Hematopoietic multipotent progenitor cell (in vitro differentiated cells): ENCODE measurements at regions not wholly inside any gene's neighbourhood (a gene's known extent, or its start where the extent isn't known, plus 50 kb on each side); places are given as distances from the start of the nearest gene placed in this dataset. TPM values are rescaled to one million over a fixed set of nuclear protein-coding genes. Genes with fewer than 3 reads are reported as not detected.
"Not testable (repeated sequence)": the region's sequence is repeated elsewhere in the genome, so short reads cannot be mapped to it uniquely, and the experiment has no call there.

Experiments
- DNase-seq, 3 donors: peaks; one replicate each; pipeline ENCODE4 v3.0.0-alpha.2; 2011 to 2015; ENCODE audit warnings: low read depth in 2 of 3, low spot score in 2 of 3
- small RNA-seq: library from RNA; depleted of rRNA; stranded (forward); fragments of <200 nt; gene quantifications from one replicate; pipeline ENCODE3, GENCODE V24; 2012

DNA sequence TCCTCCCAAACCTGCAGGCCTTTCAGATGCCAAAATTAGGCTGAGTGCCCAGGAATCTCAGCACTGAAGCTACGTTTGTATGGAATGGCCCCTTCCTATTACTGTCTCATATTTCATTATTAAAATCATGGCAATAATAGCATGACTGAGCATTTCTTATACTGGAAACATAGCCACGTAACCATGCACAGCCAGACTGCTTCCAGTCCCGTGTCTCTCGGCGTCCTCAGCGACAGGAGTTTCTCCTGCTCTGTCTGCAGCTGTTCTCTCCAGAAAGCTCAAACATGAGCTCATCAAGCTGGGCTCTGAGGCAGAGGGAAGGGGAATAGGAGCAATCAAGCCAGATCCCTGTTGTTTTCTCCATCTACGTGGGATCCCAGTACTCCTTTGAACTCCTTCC lies 104.0 kb downstream of the CDC7 start:
- DNase-seq, result no peak

DNA sequence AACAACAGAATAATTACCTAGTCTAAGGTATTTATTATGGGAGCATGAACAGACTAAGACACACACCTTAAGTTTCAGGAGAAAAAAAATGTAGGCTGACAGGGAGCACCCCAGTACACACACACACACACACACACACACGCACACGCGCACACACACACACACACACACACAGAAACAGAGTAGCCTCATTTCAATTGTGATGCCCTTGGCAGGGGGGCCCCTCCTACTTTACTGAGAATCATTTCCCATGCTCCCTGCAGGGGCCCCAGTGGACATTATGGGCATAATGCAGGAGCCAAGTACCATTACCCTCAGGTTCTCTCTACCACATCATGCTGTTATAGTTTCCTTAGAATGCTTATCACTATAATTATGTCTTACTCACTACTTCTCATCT lies 104.9 kb downstream of the CDC7 start:
- DNase-seq, result no peak

DNA sequence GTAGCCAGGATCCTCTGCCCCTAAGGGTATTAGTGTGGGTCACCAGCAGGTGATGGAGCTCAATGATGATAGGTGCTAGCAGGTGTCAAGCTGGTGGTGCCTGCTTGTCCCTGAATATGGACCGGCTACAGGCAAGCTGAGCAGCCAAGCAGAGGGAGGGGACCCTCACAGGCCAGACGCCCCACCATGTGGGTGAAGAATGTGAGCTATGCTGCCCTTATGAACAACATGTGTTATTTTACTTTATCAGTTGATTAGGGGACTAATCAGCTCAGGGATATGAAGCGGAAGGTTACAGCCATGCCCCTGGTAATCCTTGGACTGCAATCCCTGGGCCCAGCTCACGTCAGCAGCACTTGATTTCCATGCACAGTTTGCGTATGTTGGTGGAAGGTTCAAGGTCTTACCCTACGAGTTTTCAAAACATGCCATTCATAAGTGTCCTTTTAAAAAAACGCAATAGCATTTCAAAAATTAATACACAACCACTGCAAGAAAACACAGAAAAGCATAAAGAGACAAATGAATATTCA lies 106.0 kb downstream of the CDC7 start:
- DNase-seq, result no peak

DNA sequence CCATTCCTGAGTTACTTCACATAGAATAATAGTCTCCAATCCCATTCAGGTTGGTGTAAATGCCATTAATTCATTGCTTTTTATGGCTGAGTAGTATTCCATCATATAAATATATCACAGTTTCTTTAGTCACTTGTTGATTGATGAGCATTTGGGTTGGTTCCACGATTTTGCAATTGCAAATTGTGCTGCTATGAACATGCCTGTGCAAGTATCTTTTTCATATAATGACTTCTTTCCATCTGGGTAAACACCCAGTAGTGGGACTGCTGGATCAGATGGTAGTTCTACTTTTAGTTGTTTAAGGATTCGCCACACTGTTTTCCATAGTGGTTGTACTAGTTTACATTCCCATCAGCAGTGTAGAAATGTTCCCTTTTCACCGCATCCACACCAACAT lies 107.0 kb downstream of the CDC7 start:
- DNase-seq, result not testable (repeated sequence)

DNA sequence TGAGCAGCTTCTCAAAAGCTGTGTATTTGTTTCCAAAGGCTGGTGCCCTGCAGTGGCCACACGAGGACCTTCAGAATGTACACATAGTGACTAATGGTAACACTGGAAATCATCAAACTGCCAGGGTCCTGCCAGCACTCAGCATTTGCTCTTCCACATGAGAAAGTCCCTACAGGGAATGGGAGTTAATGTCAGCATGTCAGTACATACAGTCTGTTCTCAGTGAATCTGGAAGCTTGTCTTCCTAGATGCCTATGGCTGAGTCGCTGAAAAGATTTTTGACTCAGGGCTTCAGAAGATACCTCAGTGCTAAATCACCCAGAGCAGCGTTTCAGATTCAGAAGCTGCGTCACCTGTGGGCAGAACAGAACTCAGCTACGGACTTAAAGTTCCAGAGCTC lies 108.2 kb downstream of the CDC7 start:
- DNase-seq, result no peak

DNA sequence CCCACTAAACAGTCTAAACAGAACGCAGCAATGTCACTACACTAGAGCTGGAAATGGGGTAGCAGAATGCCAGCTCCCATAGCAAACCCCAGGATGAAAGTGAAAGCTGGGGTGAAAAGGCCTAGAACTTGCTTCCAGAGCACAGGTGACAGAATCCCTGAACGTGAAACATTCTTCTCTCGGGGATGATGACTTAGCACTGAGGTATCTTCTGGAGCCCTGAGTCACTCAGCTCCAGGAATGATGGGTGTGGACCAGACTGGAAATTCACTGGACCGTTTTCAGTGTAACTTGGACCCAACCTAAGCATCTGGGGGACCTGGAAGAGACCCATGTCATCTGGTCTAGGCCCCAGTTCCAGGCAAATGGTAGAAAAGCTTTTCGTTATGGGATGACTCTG lies 108.9 kb downstream of the CDC7 start:
- no peak for DNase-seq

DNA sequence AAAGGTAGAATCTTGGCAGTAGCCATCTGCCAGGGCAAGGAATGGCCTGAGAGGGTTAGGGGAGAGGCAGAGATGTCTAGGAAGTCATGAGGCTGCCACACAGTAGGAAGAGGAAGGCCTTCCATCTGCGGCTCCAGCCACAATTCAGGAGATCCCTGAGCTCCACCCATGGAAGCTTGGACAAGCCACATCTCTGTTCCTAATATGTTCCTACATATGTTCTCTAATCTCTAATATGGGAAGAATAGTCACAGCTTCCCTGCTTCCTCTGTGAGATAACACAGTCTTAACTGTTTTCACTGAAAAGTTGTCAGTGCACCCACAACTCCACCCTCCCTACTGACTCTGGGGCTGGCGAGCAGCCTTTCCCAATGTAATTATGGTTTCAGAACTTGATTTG lies 109.5 kb downstream of the CDC7 start:
- DNase-seq, result no peak

DNA sequence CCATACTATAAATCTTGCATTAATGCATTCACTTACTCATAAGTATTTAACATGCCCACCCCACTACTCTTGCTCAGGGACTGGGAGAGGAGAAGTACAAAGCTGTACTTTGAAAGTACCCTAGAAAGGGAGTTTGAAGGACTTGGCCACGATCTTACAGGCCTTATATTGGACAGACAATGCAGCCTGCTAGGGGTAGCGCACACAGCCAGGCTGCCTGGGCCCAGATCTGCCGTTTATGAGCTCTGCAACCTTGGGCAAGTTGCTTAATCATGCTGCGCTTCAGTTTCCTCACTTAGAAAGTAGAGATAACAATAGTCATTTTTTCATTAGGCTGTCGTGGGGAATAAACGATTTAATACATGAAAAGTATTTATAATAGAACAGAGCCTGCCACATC lies 110.1 kb downstream of the CDC7 start:
- DNase-seq, result no peak

DNA sequence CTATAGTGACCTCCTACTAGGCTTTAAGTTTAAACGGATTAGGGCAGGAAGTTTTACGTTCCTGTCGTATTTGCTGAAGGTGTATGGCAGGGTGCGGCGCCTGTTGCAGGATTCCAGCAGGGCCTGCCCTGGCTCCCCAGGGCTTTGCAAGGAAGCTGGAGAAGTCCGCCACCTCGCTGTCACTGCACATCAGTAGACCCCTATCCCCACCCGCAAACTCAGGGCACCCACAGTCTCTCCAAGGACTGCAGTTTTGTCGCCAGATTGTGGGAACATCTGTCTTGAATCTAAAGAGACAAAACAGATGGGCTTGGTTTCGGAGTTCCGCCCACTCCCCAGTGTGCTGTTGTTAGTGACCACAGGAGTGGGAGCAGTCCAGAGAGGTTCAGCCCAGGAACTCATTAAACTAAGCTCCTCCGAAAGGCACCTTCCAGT lies 110.8 kb downstream of the CDC7 start:
- DNase-seq, result no peak

DNA sequence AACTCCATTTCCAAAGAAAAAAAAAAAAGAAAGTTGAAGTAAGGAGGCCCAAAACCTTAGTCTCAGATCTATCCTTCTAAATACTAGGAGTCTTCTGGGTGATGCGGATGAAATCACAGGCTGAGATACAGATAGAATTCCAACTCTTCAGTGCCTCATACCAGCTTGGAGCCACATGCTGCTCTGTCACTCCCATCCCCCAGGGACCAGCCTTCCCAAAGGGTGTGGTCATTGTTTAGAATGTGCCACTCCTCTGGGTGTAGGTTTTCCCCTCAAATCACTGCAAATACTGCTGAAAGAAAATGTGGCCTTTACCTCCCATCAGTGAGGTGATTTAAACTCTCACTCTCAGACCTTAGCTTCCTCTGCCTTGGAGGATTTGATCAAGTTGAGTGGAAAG lies 112.9 kb downstream of the CDC7 start:
- no peak for DNase-seq

DNA sequence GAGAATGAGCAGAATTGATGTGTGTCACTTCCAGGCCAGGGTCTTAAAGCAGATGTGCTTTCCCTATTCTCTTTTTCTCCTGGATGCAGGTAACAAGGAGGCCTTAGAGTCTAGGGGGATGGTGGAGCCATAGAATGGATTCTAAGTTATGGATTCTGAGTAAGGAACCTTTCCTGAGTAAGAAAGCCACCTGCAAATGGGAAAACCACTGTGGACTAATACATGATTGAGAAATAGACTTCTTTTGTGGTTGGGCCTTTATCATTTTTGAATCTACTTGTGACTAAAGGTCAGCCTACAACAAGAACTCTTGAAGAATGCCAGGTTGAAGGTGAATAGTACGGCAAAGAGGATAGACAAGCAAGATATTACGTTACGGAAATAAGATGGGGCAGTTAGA lies 116.1 kb downstream of the CDC7 start:
- DNase-seq, result no peak

DNA sequence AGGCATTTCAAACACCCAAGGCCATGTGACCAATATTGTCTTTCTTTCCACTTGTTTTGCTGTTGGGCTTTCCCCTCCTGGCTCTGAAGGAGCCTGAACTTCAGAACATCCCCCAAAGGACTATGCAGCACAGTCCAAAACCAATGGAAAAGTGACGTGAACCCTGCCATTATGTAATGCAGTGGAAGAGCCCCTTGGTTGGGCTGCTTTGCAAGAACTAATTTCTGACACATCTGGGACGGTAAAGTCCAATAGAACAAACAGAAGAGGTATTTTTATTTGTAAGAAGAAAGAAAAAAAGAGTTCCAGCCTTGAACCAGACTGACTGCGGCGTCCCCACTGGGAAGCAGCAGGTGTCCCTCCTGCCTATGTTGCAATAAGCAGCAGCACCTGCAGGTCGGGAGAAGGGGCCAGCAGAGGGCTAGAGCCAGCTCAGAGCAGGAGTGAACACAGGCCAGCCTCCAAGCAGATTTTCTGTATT lies 116.7 kb downstream of the CDC7 start:
- peak in 2 of 3 donors; percentile 9 to 11 for DNase-seq

DNA sequence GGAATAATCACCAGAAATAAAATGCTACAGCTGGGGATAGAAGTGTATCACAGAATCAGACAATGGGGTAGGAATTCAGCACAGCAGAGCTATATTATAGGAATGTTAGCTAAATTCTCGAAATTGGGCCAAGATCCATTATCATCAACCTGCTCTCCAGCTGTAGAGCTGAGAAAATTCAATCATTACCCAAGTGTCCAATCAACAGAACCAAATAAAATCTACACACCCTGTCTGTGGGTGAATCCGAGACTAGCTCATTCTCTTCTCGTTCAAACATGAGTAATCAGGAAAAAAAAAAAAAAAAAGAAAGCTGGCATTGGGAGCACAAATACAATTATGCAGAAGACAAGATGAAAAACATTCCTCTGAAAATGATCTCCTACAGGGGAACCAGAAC lies 119.2 kb downstream of the CDC7 start:
- no peak for DNase-seq

DNA sequence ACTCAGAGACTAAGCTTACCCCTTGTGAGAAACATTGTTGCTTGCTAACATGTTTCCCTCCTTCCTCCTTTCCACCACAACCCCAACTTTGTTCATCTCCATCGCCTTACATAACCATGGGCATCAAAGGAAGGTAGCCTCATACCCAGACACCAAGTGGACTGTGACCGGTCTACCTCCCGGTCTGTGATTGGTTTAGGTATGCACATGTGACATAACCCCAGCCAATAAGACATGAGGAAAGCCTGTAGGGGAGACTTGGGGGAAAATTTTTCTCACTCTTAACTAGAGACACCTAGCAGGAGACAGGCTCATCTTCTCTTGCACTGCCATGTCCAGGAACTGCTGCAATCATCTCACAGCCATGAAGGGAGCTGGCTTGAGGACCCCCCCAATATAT lies 120.7 kb downstream of the CDC7 start:
- DNase-seq, result no peak

DNA sequence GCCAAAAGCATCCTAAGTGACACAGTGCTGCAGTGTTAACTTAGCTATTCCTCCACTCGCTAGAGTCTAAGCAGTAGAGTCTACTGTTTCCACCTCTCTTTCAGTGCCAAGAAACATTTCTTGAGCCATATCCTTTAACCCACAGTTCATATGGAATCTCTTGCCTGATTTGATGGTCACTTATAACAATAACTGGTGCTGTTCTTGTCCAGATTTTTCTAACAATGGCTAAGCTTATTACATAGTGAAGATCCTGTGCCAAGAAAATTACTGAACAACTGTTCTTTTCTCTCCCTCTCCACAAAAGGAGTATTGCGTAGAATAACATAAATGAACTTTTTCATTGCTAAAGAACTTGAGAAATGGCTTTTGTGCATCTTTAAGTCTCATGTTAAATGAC lies 121.3 kb downstream of the CDC7 start:
- DNase-seq, result no peak

DNA sequence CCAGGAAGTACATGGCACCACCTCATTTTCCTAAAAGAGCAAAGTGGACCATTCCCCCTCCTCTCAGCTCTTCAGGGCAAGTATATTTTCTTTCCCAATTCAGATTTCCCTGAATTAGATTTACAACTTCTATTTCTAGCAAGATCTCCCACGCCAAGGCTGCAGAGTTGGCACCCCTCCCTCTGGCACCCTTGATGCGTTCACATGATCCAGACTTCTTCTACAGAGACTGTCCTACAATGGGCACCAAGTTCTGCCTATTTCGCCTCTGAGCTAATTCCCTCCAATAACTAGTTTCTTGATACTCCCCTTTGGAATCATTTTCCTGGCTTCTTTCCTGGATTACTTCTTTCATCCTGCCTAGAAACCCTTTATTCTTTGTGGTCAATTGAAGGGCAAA lies 122.0 kb downstream of the CDC7 start:
- DNase-seq, result no peak

DNA sequence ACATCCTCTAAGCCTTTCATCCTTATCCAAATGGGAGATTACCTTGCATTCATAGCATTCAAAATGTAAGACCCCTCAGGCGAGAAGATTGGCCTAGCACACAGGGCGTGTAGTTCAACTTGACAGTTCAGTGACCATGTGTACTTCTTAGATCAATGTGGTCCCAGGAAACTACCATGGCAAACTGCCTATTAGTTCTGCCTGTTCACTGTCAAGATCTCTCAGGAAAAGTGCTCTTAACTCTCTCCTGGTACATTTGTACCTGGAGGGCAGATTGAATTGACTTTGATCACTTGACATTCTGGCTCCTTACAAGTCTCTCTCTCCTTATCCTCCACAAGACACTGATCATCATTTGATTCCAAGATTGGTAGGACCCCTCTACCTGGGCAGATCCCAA lies 122.4 kb downstream of the CDC7 start:
- DNase-seq, result no peak

DNA sequence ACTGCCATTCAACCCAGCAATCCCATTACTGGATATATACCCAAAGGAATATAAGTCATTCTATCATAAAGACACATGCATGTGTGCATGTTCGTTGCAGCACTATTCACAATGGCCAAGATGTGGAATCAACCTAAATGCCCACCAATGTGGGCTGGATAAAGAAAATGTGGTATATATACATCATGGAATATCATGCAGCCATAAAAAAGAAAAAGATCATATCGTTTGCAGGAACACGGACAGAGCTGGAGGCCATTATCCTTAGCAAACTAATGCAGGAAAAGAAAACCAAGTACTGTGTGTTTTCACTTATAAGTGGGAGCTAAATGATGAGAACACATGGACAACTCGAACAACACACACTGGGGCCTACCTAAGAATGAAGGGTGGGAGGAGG lies 123.7 kb downstream of the CDC7 start:
- no peak for DNase-seq

Small RNAs in the stretch of these regions (small RNA-seq; reads per million reads assigned to genes)
- gene AL714022.1, result not detected
